ENCODE measurements at regions not wholly inside any gene's neighbourhood (a gene's known extent, or its start where the extent isn't known, plus 50 kb on each side); places are given as distances from the start of the nearest gene placed in this dataset.

GRCh38 chr11:92697461-92698312 lies 271.8 kb upstream of the MTNR1B start:
- Histone ChIP-seq H3K9me2 (ENCODE audit: insufficient read depth, low read length) (no peaks in the 10 kb centered on the region), H3K9me3 (ENCODE audit: low read length) (no peaks in the 10 kb centered on the region), H2AFZ (ENCODE audit: low read depth, low read length) (no peak overlapping the region), H3K9ac (ENCODE audit: low read length) (no peak overlapping the region), H3K36me3 (ENCODE audit: insufficient read depth, low read length) (peaks cover 4% of the 10 kb centered on the region), H3K79me2 (replicated peaks; ENCODE audit: insufficient read depth, low read length) (no peaks in the 10 kb centered on the region), H3K27ac (ENCODE audit: low read length) (no peak overlapping the region), H3F3A (ENCODE audit: insufficient read depth, low read length, poor library complexity, severe bottlenecking) (no peaks in the 10 kb centered on the region), H4K20me1 (ENCODE audit: insufficient read depth) (no peaks in the 10 kb centered on the region), H3K4me3 (ENCODE audit: low read length) (no peak overlapping the region), H3K27me3 (ENCODE audit: insufficient read depth, low read depth, low read length) (no peaks in the 10 kb centered on the region), H3K4me2 (ENCODE audit: low read length) (no peak overlapping the region)
- TF ChIP-seq REST (IDR thresholded peaks at IDR 0.05; ENCODE audit: borderline replicate concordance) (no peak), MXI1 (conservative IDR thresholded peaks at IDR 0.05; ENCODE audit: poor library complexity, severe bottlenecking) (no peak), EP300 (conservative IDR thresholded peaks at IDR 0.05; ENCODE audit: poor library complexity, severe bottlenecking) (no peak), SMC3 (conservative IDR thresholded peaks at IDR 0.05; ENCODE audit: poor library complexity) (no peak), EZH2 (IDR thresholded peaks at IDR 0.05; ENCODE audit: borderline replicate concordance, insufficient read depth, low read length, poor library complexity, severe bottlenecking) (no peak), TAF1 (IDR thresholded peaks at IDR 0.05; ENCODE audit: low read depth) (no peak), RAD21 (conservative IDR thresholded peaks at IDR 0.05) (no peak), CTCF (IDR thresholded peaks at IDR 0.05; ENCODE audit: poor library complexity, severe bottlenecking) (no peak), POLR2AphosphoS5 (IDR thresholded peaks at IDR 0.05) (no peak)

GRCh38 chr11:92698742-92699141 lies 270.7 kb upstream of the MTNR1B start:
- Histone ChIP-seq H4K20me1 (ENCODE audit: insufficient read depth) (no peaks in the 10 kb centered on the region), H3K4me3 (ENCODE audit: low read length) (no peak overlapping the region), H3K9ac (ENCODE audit: low read length) (no peak overlapping the region)

More at GRCh38 chr11:92698742-92699141, 270.7 kb upstream of the MTNR1B start:
- Histone ChIP-seq H3F3A (ENCODE audit: insufficient read depth, low read length, poor library complexity, severe bottlenecking) (no peaks in the 10 kb centered on the region), H3K9me2 (ENCODE audit: insufficient read depth, low read length) (no peaks in the 10 kb centered on the region), H3K27me3 (ENCODE audit: insufficient read depth, low read depth, low read length) (no peaks in the 10 kb centered on the region), H3K9me3 (ENCODE audit: low read length) (no peaks in the 10 kb centered on the region), H3K27ac (ENCODE audit: low read length) (no peak overlapping the region), H2AFZ (ENCODE audit: low read depth, low read length) (no peak overlapping the region), H3K36me3 (ENCODE audit: insufficient read depth, low read length) (peaks cover 4% of the 10 kb centered on the region), H3K79me2 (replicated peaks; ENCODE audit: insufficient read depth, low read length) (no peaks in the 10 kb centered on the region), H3K4me2 (ENCODE audit: low read length) (no peak overlapping the region)
- TF ChIP-seq CTCF (IDR thresholded peaks at IDR 0.05; ENCODE audit: poor library complexity, severe bottlenecking) = no peak
- no peak for TF ChIP-seq REST (IDR thresholded peaks at IDR 0.05; ENCODE audit: borderline replicate concordance)
- no peak for TF ChIP-seq RAD21 (conservative IDR thresholded peaks at IDR 0.05)
- TF ChIP-seq MXI1 (conservative IDR thresholded peaks at IDR 0.05; ENCODE audit: poor library complexity, severe bottlenecking) = no peak
- no peak for TF ChIP-seq TAF1 (IDR thresholded peaks at IDR 0.05; ENCODE audit: low read depth)
- TF ChIP-seq EP300 (conservative IDR thresholded peaks at IDR 0.05; ENCODE audit: poor library complexity, severe bottlenecking) = no peak
- no peak for TF ChIP-seq POLR2AphosphoS5 (IDR thresholded peaks at IDR 0.05)
- TF ChIP-seq EZH2 (IDR thresholded peaks at IDR 0.05; ENCODE audit: borderline replicate concordance, insufficient read depth, low read length, poor library complexity, severe bottlenecking) = no peak

Measured in neural cell (in vitro differentiated cells).